ENCODE measurements at regions not wholly inside any gene's neighbourhood (a gene's known extent, or its start where the extent isn't known, plus 50 kb on each side); places are given as distances from the start of the nearest gene placed in this dataset.

- ChIA-PET CTCF (no interaction called here), POLR2A (no interaction called here)
- 100% methylated on average over 1 of the region's 1 CpG for WGBS (ENCODE audit: insufficient coverage)
- H3K36me3 ChIP-seq (ENCODE audit: control insufficient read depth in 4 of 4, insufficient read depth in 4 of 4, low read length in 3 of 4): no peaks in the 10 kb centered on the region
- no peak overlapping the region for H3K27ac ChIP-seq (ENCODE audit: insufficient read depth in 1 of 2, low read depth in 1 of 2, low read length in 2 of 2, poor library complexity in 1 of 2, severe bottlenecking in 2 of 2)
- no peak overlapping the region for H3K4me3 ChIP-seq (ENCODE audit: control insufficient read depth in 1 of 7, extremely low read depth in 1 of 7, insufficient read depth in 4 of 7, low read depth in 2 of 7, low read length in 6 of 7)
- H3K27me3 ChIP-seq (replicated peaks in 2 of 5; ENCODE audit: control insufficient read depth in 4 of 5, insufficient read depth in 5 of 5, low read length in 4 of 5): no peaks in the 10 kb centered on the region
- H3K9me3 ChIP-seq (ENCODE audit: control extremely low read depth in 1 of 5, control insufficient read depth in 4 of 5, insufficient read depth in 2 of 5, low read depth in 1 of 5, low read length in 4 of 5): peaks cover 0 to 1% (median 0%) of the 10 kb centered on the region in 5 experiments
- no peak for DNase-seq
- H3K4me1 ChIP-seq (ENCODE audit: control extremely low read depth in 1 of 4, control insufficient read depth in 4 of 4, insufficient read depth in 4 of 4, low read length in 3 of 4): no peaks in the 10 kb centered on the region
These were observed 548.3 kb upstream of the ANKRD30A start for GRCh38 chr10:36577126-36577525.

DNA sequence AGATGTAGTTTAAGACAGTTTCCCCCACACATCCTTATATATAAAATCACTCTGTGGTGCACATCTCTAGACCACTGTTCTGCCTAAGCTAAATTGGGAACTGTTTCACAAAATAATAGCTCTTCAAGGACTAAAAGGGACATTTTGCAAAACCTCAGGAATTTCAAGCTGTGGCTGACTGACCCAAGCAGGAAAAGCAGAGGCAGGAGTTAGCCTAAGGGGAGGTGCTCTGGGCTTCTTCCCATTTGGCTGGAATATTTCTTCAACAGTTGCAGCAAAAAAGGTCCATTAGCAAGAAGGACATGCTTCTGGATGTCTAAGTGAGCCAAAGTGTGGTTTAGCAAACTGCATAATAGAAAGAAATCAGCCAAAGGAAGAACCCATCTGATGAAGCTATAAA, 551.2 kb upstream of the ANKRD30A start:
- no peak for DNase-seq
- Histone ChIP-seq H3K27me3 (replicated peaks in 2 of 5; ENCODE audit: control insufficient read depth in 4 of 5, insufficient read depth in 5 of 5, low read length in 4 of 5) (no peaks in the 10 kb centered on the region), H3K4me1 (ENCODE audit: control extremely low read depth in 1 of 4, control insufficient read depth in 4 of 4, insufficient read depth in 4 of 4, low read length in 3 of 4) (no peaks in the 10 kb centered on the region), H3K36me3 (ENCODE audit: control insufficient read depth in 4 of 4, insufficient read depth in 4 of 4, low read length in 3 of 4) (no peaks in the 10 kb centered on the region), H3K9me3 (ENCODE audit: control extremely low read depth in 1 of 5, control insufficient read depth in 4 of 5, insufficient read depth in 2 of 5, low read depth in 1 of 5, low read length in 4 of 5) (peaks cover 0 to 1% (median 0%) of the 10 kb centered on the region in 5 experiments), H3K27ac (ENCODE audit: insufficient read depth in 1 of 2, low read depth in 1 of 2, low read length in 2 of 2, poor library complexity in 1 of 2, severe bottlenecking in 2 of 2) (no peak overlapping the region), H3K4me3 (ENCODE audit: control insufficient read depth in 1 of 7, extremely low read depth in 1 of 7, insufficient read depth in 4 of 7, low read depth in 2 of 7, low read length in 6 of 7) (no peak overlapping the region)
- ChIA-PET CTCF (no interaction called here), POLR2A (no interaction called here)

DNA sequence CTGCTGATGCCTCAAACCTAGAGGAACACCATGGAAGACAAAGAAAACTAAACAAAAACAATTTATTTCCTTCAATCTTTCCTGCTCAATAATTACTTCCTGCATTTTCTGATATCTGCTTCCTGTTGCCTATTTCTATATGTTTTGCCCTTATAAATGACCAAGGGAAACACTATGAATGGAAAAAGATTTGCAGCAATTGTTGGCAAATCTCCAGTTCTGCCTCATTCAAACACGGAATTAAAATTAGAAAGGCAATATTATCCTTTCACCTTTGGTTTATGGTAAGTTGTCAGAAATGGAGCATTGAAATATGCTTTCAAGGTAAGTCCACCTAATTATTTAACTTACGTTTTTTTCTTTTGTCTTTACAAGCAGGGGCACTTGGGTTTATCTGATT, 552.2 kb upstream of the ANKRD30A start:
- CTCF ChIA-PET: no interaction called here
- peaks cover 0 to 1% (median 0%) of the 10 kb centered on the region in 5 experiments for H3K9me3 ChIP-seq (ENCODE audit: control extremely low read depth in 1 of 5, control insufficient read depth in 4 of 5, insufficient read depth in 2 of 5, low read depth in 1 of 5, low read length in 4 of 5)
- WGBS (ENCODE audit: insufficient coverage): no CpG with 5 or more reads among the region's 2 CpGs
- H3K36me3 ChIP-seq (ENCODE audit: control insufficient read depth in 4 of 4, insufficient read depth in 4 of 4, low read length in 3 of 4): no peaks in the 10 kb centered on the region
- POLR2A ChIA-PET: no interaction called here
- H3K4me3 ChIP-seq (ENCODE audit: control insufficient read depth in 1 of 7, extremely low read depth in 1 of 7, insufficient read depth in 4 of 7, low read depth in 2 of 7, low read length in 6 of 7): no peak overlapping the region
- no peaks in the 10 kb centered on the region for H3K4me1 ChIP-seq (ENCODE audit: control extremely low read depth in 1 of 4, control insufficient read depth in 4 of 4, insufficient read depth in 4 of 4, low read length in 3 of 4)
- H3K27ac ChIP-seq (ENCODE audit: insufficient read depth in 1 of 2, low read depth in 1 of 2, low read length in 2 of 2, poor library complexity in 1 of 2, severe bottlenecking in 2 of 2): no peak overlapping the region
- no peaks in the 10 kb centered on the region for H3K27me3 ChIP-seq (replicated peaks in 2 of 5; ENCODE audit: control insufficient read depth in 4 of 5, insufficient read depth in 5 of 5, low read length in 4 of 5)
- no peak for DNase-seq

- Histone ChIP-seq H3K4me1 (ENCODE audit: control extremely low read depth in 1 of 4, control insufficient read depth in 4 of 4, insufficient read depth in 4 of 4, low read length in 3 of 4) (no peaks in the 10 kb centered on the region), H3K9me3 (ENCODE audit: control extremely low read depth in 1 of 5, control insufficient read depth in 4 of 5, insufficient read depth in 2 of 5, low read depth in 1 of 5, low read length in 4 of 5) (no peaks in the 10 kb centered on the region), H3K36me3 (ENCODE audit: control insufficient read depth in 4 of 4, insufficient read depth in 4 of 4, low read length in 3 of 4) (no peaks in the 10 kb centered on the region), H3K4me3 (ENCODE audit: control insufficient read depth in 1 of 7, extremely low read depth in 1 of 7, insufficient read depth in 4 of 7, low read depth in 2 of 7, low read length in 6 of 7) (no peak overlapping the region), H3K27me3 (replicated peaks in 2 of 5; ENCODE audit: control insufficient read depth in 4 of 5, insufficient read depth in 5 of 5, low read length in 4 of 5) (no peaks in the 10 kb centered on the region), H3K27ac (ENCODE audit: insufficient read depth in 1 of 2, low read depth in 1 of 2, low read length in 2 of 2, poor library complexity in 1 of 2, severe bottlenecking in 2 of 2) (no peak overlapping the region)
- no CpG with 5 or more reads among the region's 4 CpGs for WGBS (ENCODE audit: insufficient coverage)
- CTCF ChIA-PET: no interaction called here
- POLR2A ChIA-PET: no interaction called here
- DNase-seq: no peak
These were observed 561.0 kb upstream of the ANKRD30A start for GRCh38 chr10:36564433-36564832.

- Histone ChIP-seq H3K36me3 (ENCODE audit: control insufficient read depth in 4 of 4, insufficient read depth in 4 of 4, low read length in 3 of 4) (no peaks in the 10 kb centered on the region), H3K4me1 (ENCODE audit: control extremely low read depth in 1 of 4, control insufficient read depth in 4 of 4, insufficient read depth in 4 of 4, low read length in 3 of 4) (no peaks in the 10 kb centered on the region), H3K4me3 (ENCODE audit: control insufficient read depth in 1 of 7, extremely low read depth in 1 of 7, insufficient read depth in 4 of 7, low read depth in 2 of 7, low read length in 6 of 7) (no peak overlapping the region), H3K27ac (ENCODE audit: insufficient read depth in 1 of 2, low read depth in 1 of 2, low read length in 2 of 2, poor library complexity in 1 of 2, severe bottlenecking in 2 of 2) (no peak overlapping the region), H3K27me3 (replicated peaks in 2 of 5; ENCODE audit: control insufficient read depth in 4 of 5, insufficient read depth in 5 of 5, low read length in 4 of 5) (no peaks in the 10 kb centered on the region), H3K9me3 (ENCODE audit: control extremely low read depth in 1 of 5, control insufficient read depth in 4 of 5, insufficient read depth in 2 of 5, low read depth in 1 of 5, low read length in 4 of 5) (no peaks in the 10 kb centered on the region)
- ChIA-PET POLR2A (no interaction called here), CTCF (interaction anchor here (1.6 kb wide), 1 partner anchor 22 kb away, joined by 3 read pairs; no protein-coding TSS in a partner anchor)
- no peak for DNase-seq
- 67% methylated on average over 4 of the region's 8 CpGs for WGBS (ENCODE audit: insufficient coverage)
These were observed 565.7 kb upstream of the ANKRD30A start for GRCh38 chr10:36559412-36560400.

DNA sequence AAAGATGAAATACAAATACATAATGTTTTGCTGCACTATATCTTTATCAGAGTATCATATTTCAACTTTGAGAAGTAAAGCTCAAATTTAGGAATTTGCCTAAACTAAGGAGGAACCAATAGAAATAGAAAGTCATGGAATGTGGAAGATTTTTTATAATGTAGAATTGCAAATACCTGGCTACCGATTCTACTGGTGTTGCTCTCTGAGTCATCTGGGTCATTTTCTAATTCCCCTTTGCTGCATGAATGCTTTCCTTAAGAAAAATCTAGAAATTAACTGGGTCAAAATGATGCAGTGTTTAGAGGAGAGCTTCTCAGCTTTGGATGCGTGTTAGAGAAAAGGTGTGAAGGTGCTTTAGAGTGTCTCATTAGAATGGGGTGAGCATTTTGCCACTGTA, 568.9 kb upstream of the ANKRD30A start:
- POLR2A ChIA-PET: no interaction called here
- Histone ChIP-seq H3K36me3 (ENCODE audit: control insufficient read depth in 4 of 4, insufficient read depth in 4 of 4, low read length in 3 of 4) (no peaks in the 10 kb centered on the region), H3K27ac (ENCODE audit: insufficient read depth in 1 of 2, low read depth in 1 of 2, low read length in 2 of 2, poor library complexity in 1 of 2, severe bottlenecking in 2 of 2) (no peak overlapping the region), H3K27me3 (replicated peaks in 2 of 5; ENCODE audit: control insufficient read depth in 4 of 5, insufficient read depth in 5 of 5, low read length in 4 of 5) (no peaks in the 10 kb centered on the region), H3K9me3 (ENCODE audit: control extremely low read depth in 1 of 5, control insufficient read depth in 4 of 5, insufficient read depth in 2 of 5, low read depth in 1 of 5, low read length in 4 of 5) (no peaks in the 10 kb centered on the region), H3K4me3 (ENCODE audit: control insufficient read depth in 1 of 7, extremely low read depth in 1 of 7, insufficient read depth in 4 of 7, low read depth in 2 of 7, low read length in 6 of 7) (no peak overlapping the region), H3K4me1 (ENCODE audit: control extremely low read depth in 1 of 4, control insufficient read depth in 4 of 4, insufficient read depth in 4 of 4, low read length in 3 of 4) (no peaks in the 10 kb centered on the region)
- WGBS (ENCODE audit: insufficient coverage): 88% methylated on average over 2 of the region's 2 CpGs
- CTCF ChIA-PET: no interaction called here
- no peak for DNase-seq

- no peaks in the 10 kb centered on the region for H3K9me3 ChIP-seq (ENCODE audit: control extremely low read depth in 1 of 5, control insufficient read depth in 4 of 5, insufficient read depth in 2 of 5, low read depth in 1 of 5, low read length in 4 of 5)
- no peak overlapping the region for H3K27ac ChIP-seq (ENCODE audit: insufficient read depth in 1 of 2, low read depth in 1 of 2, low read length in 2 of 2, poor library complexity in 1 of 2, severe bottlenecking in 2 of 2)
- no peaks in the 10 kb centered on the region for H3K36me3 ChIP-seq (ENCODE audit: control insufficient read depth in 4 of 4, insufficient read depth in 4 of 4, low read length in 3 of 4)
- ChIA-PET POLR2A (interaction anchor here (0.6 kb wide), 1 partner anchor 9 kb away, joined by 3 read pairs; no protein-coding TSS in a partner anchor), CTCF (no interaction called here)
- WGBS (ENCODE audit: insufficient coverage): no CpG with 5 or more reads among the region's 2 CpGs
- H3K27me3 ChIP-seq (replicated peaks in 2 of 5; ENCODE audit: control insufficient read depth in 4 of 5, insufficient read depth in 5 of 5, low read length in 4 of 5): no peaks in the 10 kb centered on the region
- DNase-seq: no peak
- no peak overlapping the region for H3K4me3 ChIP-seq (ENCODE audit: control insufficient read depth in 1 of 7, extremely low read depth in 1 of 7, insufficient read depth in 4 of 7, low read depth in 2 of 7, low read length in 6 of 7)
- H3K4me1 ChIP-seq (ENCODE audit: control extremely low read depth in 1 of 4, control insufficient read depth in 4 of 4, insufficient read depth in 4 of 4, low read length in 3 of 4): no peaks in the 10 kb centered on the region
These were observed 570.4 kb upstream of the ANKRD30A start for GRCh38 chr10:36555036-36555435.
